Loucy (cell line): ENCODE measurements at regions not wholly inside any gene's neighbourhood (a gene's known extent, or its start where the extent isn't known, plus 50 kb on each side); places are given as distances from the start of the nearest gene placed in this dataset.

Experiments
- CTCF ChIP-seq: fragments of 200-600 bp; sonication (generic); conservative IDR thresholded peaks from 2 replicates; pipeline ENCODE4 v1.5.1; 2014; ENCODE audit warnings: mild to moderate bottlenecking, antibody characterized with exemption, low read length
- EZH2phosphoT487 ChIP-seq: fragments of 200-600 bp; IDR thresholded peaks from 2 replicates; pipeline ENCODE4 v1.6.1; 2018; ENCODE audit warnings: antibody characterized with exemption, mild to moderate bottlenecking, moderate library complexity, borderline replicate concordance

GRCh38 chr3:117990627-117991026 is 1044.0 kb downstream of the IGSF11 start:
- TF ChIP-seq EZH2phosphoT487, result no peak
- TF ChIP-seq CTCF, result no peak
